ENCODE measurements at regions not wholly inside any gene's neighbourhood (a gene's known extent, or its start where the extent isn't known, plus 50 kb on each side); places are given as distances from the start of the nearest gene placed in this dataset.

GRCh38 chr2:143899987-143900386 is 619.9 kb downstream of the ZEB2 start:
- no peak overlapping the region for H3K4me2 ChIP-seq (ENCODE audit: low read length)
- H3K4me1 ChIP-seq (ENCODE audit: control insufficient read depth, insufficient read depth, low read length): peaks cover 17% of the 10 kb centered on the region
- no peaks in the 10 kb centered on the region for H3K36me3 ChIP-seq (ENCODE audit: insufficient read depth, low read length)
- H3K9me3 ChIP-seq (replicated peaks; ENCODE audit: low read length): no peaks in the 10 kb centered on the region
- H3K9ac ChIP-seq (ENCODE audit: low read depth, low read length): no peak overlapping the region
- H3K4me3 ChIP-seq (ENCODE audit: low read length): no peak overlapping the region
- no peaks in the 10 kb centered on the region for H3K27me3 ChIP-seq (ENCODE audit: control insufficient read depth, insufficient read depth, low read length)

- Histone ChIP-seq H3K4me2 (ENCODE audit: low read length) (no peak overlapping the region), H3K9ac (ENCODE audit: low read depth, low read length) (no peak overlapping the region), H3K4me1 (ENCODE audit: control insufficient read depth, insufficient read depth, low read length) (no peaks in the 10 kb centered on the region), H3K4me3 (ENCODE audit: low read length) (no peak overlapping the region), H3K9me3 (replicated peaks; ENCODE audit: low read length) (no peaks in the 10 kb centered on the region), H3K27me3 (ENCODE audit: control insufficient read depth, insufficient read depth, low read length) (no peaks in the 10 kb centered on the region), H3K36me3 (ENCODE audit: insufficient read depth, low read length) (no peaks in the 10 kb centered on the region)
Observed at GRCh38 chr2:143893371-143893770, 626.5 kb downstream of the ZEB2 start.

DNA sequence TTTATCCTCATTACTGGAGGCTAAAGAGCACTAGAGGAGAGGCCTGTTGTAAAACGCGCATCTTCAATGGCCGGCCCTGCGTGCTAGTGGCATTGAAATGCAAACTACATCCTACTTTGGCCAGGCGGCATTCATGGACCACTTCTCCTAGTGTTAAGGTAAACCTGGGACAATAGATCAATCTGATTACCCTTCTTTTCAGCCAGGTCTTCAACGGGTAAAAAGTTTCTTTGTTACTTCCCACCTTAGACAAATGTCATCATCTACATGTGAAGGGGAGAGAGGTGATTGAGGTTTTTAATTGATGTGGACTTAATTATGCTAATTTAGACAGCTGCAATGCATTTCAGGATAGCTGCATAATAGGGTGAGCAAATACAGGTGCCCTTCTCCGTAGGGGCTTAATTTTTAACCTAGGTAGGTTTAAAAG is 628.0 kb downstream of the ZEB2 start:
- Histone ChIP-seq H3K9me3 (replicated peaks; ENCODE audit: low read length) (no peaks in the 10 kb centered on the region), H3K4me1 (ENCODE audit: control insufficient read depth, insufficient read depth, low read length) (no peaks in the 10 kb centered on the region), H3K4me2 (ENCODE audit: low read length) (no peak overlapping the region), H3K4me3 (ENCODE audit: low read length) (no peak overlapping the region), H3K36me3 (ENCODE audit: insufficient read depth, low read length) (no peaks in the 10 kb centered on the region), H3K9ac (ENCODE audit: low read depth, low read length) (no peak overlapping the region), H3K27me3 (ENCODE audit: control insufficient read depth, insufficient read depth, low read length) (no peaks in the 10 kb centered on the region)

DNA sequence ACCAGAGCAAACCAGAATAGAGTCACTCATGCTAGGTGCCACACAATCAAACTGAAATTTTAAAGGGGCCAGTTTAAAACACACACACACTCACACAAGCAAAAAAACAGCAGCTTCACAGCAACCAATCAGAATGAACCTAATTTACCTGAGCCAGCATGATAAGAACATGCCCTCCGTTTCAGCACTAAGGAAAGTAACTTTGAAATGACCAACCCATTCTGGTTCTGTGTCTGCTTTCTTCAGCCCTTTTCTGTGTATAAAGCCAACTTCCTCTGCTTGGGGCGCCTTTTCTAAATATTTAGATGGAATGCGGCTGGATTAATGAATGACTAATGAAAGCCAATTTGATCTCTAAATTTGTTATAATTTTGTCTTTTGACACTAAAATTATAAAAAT is 629.1 kb downstream of the ZEB2 start:
- Histone ChIP-seq H3K27me3 (ENCODE audit: control insufficient read depth, insufficient read depth, low read length) (no peaks in the 10 kb centered on the region), H3K36me3 (ENCODE audit: insufficient read depth, low read length) (no peaks in the 10 kb centered on the region), H3K9me3 (replicated peaks; ENCODE audit: low read length) (no peaks in the 10 kb centered on the region), H3K9ac (ENCODE audit: low read depth, low read length) (no peak overlapping the region), H3K4me1 (ENCODE audit: control insufficient read depth, insufficient read depth, low read length) (no peaks in the 10 kb centered on the region), H3K4me3 (ENCODE audit: low read length) (no peak overlapping the region), H3K4me2 (ENCODE audit: low read length) (no peak overlapping the region)

DNA sequence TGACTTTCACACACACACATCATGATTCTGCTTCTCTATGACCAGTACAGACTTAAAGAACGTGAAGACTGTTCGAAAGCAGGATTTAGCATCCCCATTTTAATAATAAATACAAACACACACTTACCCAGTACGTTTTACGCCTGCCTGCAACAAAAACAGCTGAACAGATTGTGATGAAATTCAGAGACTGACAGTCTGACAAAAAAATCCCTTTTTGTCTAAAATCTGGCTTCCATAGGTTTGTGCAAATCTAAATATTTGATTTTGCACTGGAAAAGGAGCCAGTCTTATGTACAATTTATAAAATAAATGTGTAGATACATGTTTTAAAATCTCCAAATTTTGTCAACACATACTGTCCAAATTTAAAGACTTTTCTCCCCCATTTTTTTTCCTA is 630.7 kb downstream of the ZEB2 start:
- Histone ChIP-seq H3K36me3 (ENCODE audit: insufficient read depth, low read length) (no peaks in the 10 kb centered on the region), H3K4me2 (ENCODE audit: low read length) (no peak overlapping the region), H3K4me1 (ENCODE audit: control insufficient read depth, insufficient read depth, low read length) (no peaks in the 10 kb centered on the region), H3K27me3 (ENCODE audit: control insufficient read depth, insufficient read depth, low read length) (no peaks in the 10 kb centered on the region), H3K9me3 (replicated peaks; ENCODE audit: low read length) (no peaks in the 10 kb centered on the region), H3K4me3 (ENCODE audit: low read length) (no peak overlapping the region), H3K9ac (ENCODE audit: low read depth, low read length) (no peak overlapping the region)

DNA sequence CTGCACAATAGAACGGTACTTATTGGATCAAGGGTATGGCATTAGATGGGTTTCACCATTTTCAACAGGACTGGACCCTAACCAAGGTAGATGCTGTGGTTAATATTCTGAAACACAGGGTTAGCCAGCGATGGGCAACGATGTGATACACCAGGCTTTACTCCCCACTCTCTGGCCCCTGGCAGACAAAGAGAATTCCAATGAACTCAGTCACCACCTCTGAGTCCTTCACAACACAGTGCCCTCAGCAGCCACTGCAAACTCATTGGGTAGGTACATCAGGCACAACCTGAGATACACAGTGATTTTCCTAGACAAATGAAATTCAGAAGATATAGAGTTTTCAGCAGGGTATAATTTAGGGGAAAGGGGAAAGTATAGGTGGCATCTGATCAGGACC is 634.5 kb downstream of the ZEB2 start:
- Histone ChIP-seq H3K9me3 (replicated peaks; ENCODE audit: low read length) (no peaks in the 10 kb centered on the region), H3K27me3 (ENCODE audit: control insufficient read depth, insufficient read depth, low read length) (no peaks in the 10 kb centered on the region), H3K4me1 (ENCODE audit: control insufficient read depth, insufficient read depth, low read length) (no peaks in the 10 kb centered on the region), H3K4me2 (ENCODE audit: low read length) (no peak overlapping the region), H3K9ac (ENCODE audit: low read depth, low read length) (no peak overlapping the region), H3K4me3 (ENCODE audit: low read length) (no peak overlapping the region), H3K36me3 (ENCODE audit: insufficient read depth, low read length) (no peaks in the 10 kb centered on the region)

- Histone ChIP-seq H3K27me3 (ENCODE audit: control insufficient read depth, insufficient read depth, low read length) (no peaks in the 10 kb centered on the region), H3K9me3 (replicated peaks; ENCODE audit: low read length) (no peaks in the 10 kb centered on the region), H3K4me2 (ENCODE audit: low read length) (no peak overlapping the region), H3K4me3 (ENCODE audit: low read length) (no peak overlapping the region), H3K36me3 (ENCODE audit: insufficient read depth, low read length) (no peaks in the 10 kb centered on the region), H3K4me1 (ENCODE audit: control insufficient read depth, insufficient read depth, low read length) (no peaks in the 10 kb centered on the region), H3K9ac (ENCODE audit: low read depth, low read length) (no peak overlapping the region)
Observed at GRCh38 chr2:143881246-143881645, 638.7 kb downstream of the ZEB2 start.

- Histone ChIP-seq H3K4me1 (ENCODE audit: control insufficient read depth, insufficient read depth, low read length) (no peaks in the 10 kb centered on the region), H3K9me3 (replicated peaks; ENCODE audit: low read length) (no peaks in the 10 kb centered on the region), H3K4me2 (ENCODE audit: low read length) (no peak overlapping the region), H3K36me3 (ENCODE audit: insufficient read depth, low read length) (no peaks in the 10 kb centered on the region), H3K9ac (ENCODE audit: low read depth, low read length) (no peak overlapping the region), H3K27me3 (ENCODE audit: control insufficient read depth, insufficient read depth, low read length) (no peaks in the 10 kb centered on the region), H3K4me3 (ENCODE audit: low read length) (no peak overlapping the region)
Observed at GRCh38 chr2:143877876-143878530, 641.9 kb downstream of the ZEB2 start.

GRCh38 chr2:143877056-143877455 is 642.9 kb downstream of the ZEB2 start:
- Histone ChIP-seq H3K27me3 (ENCODE audit: control insufficient read depth, insufficient read depth, low read length) (no peaks in the 10 kb centered on the region), H3K9ac (ENCODE audit: low read depth, low read length) (no peak overlapping the region), H3K4me2 (ENCODE audit: low read length) (no peak overlapping the region), H3K9me3 (replicated peaks; ENCODE audit: low read length) (no peaks in the 10 kb centered on the region), H3K4me1 (ENCODE audit: control insufficient read depth, insufficient read depth, low read length) (no peaks in the 10 kb centered on the region), H3K4me3 (ENCODE audit: low read length) (no peak overlapping the region), H3K36me3 (ENCODE audit: insufficient read depth, low read length) (no peaks in the 10 kb centered on the region)

GRCh38 chr2:143875295-143876233 is 644.4 kb downstream of the ZEB2 start:
- Histone ChIP-seq H3K4me2 (ENCODE audit: low read length) (no peak overlapping the region), H3K9me3 (replicated peaks; ENCODE audit: low read length) (no peaks in the 10 kb centered on the region), H3K9ac (ENCODE audit: low read depth, low read length) (no peak overlapping the region), H3K36me3 (ENCODE audit: insufficient read depth, low read length) (no peaks in the 10 kb centered on the region), H3K27me3 (ENCODE audit: control insufficient read depth, insufficient read depth, low read length) (no peaks in the 10 kb centered on the region), H3K4me3 (ENCODE audit: low read length) (no peak overlapping the region), H3K4me1 (ENCODE audit: control insufficient read depth, insufficient read depth, low read length) (no peaks in the 10 kb centered on the region)

DNA sequence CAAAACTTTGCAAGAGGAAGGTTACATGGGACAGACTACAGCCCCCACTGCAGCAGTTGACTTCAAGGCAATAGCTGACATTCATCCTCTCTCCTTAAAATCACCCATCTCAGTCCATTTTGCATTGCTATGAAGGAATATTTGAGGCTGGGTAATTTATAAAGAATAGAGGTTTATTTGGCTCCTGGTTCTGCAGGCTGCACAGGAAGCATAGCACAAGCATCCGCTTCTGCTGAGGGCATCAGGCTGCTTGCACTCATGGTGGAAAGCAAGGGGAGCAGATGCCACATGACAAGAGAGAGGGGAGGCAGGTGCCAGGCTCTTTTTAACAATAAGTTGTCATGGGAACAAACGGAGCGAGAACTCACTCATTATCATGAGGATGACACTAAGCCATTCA is 646.0 kb downstream of the ZEB2 start:
- Histone ChIP-seq H3K4me1 (ENCODE audit: control insufficient read depth, insufficient read depth, low read length) (no peaks in the 10 kb centered on the region), H3K4me3 (ENCODE audit: low read length) (no peak overlapping the region), H3K4me2 (ENCODE audit: low read length) (no peak overlapping the region), H3K9me3 (replicated peaks; ENCODE audit: low read length) (no peaks in the 10 kb centered on the region), H3K36me3 (ENCODE audit: insufficient read depth, low read length) (no peaks in the 10 kb centered on the region), H3K27me3 (ENCODE audit: control insufficient read depth, insufficient read depth, low read length) (no peaks in the 10 kb centered on the region), H3K9ac (ENCODE audit: low read depth, low read length) (no peak overlapping the region)

- H3K27me3 ChIP-seq (ENCODE audit: control insufficient read depth, insufficient read depth, low read length): no peaks in the 10 kb centered on the region
- no peak overlapping the region for H3K4me3 ChIP-seq (ENCODE audit: low read length)
- no peaks in the 10 kb centered on the region for H3K36me3 ChIP-seq (ENCODE audit: insufficient read depth, low read length)
- H3K4me1 ChIP-seq (ENCODE audit: control insufficient read depth, insufficient read depth, low read length): no peaks in the 10 kb centered on the region
- no peak overlapping the region for H3K4me2 ChIP-seq (ENCODE audit: low read length)
- H3K9me3 ChIP-seq (replicated peaks; ENCODE audit: low read length): no peaks in the 10 kb centered on the region
- no peak overlapping the region for H3K9ac ChIP-seq (ENCODE audit: low read depth, low read length)
Observed at GRCh38 chr2:143870696-143871095, 649.2 kb downstream of the ZEB2 start.

Data from skeletal muscle satellite cell (primary cell).